HFF-Myc (cell line): ENCODE measurements at regions not wholly inside any gene's neighbourhood (a gene's known extent, or its start where the extent isn't known, plus 50 kb on each side); places are given as distances from the start of the nearest gene placed in this dataset.

Source experiments
- DNase-seq: peaks from one replicate; pipeline ENCODE4 v3.0.0-alpha.2; 2011; ENCODE audit warnings: low read depth; ENCODE audit errors: extremely low read depth
- H3K4me3 ChIP-seq: replicated peaks from 2 replicates; pipeline ENCODE4 v1.5.1; 2011; ENCODE audit warnings: low read depth, mild to moderate bottlenecking, control low read depth, low read length
- TF ChIP-seq, protein P1 (sequence below): IDR thresholded peaks from 2 replicates; pipeline ENCODE4 v1.5.1; 2012; ENCODE audit warnings: mild to moderate bottlenecking, low read depth, low read length, control low read depth; ENCODE audit errors: missing control alignments

DNA sequence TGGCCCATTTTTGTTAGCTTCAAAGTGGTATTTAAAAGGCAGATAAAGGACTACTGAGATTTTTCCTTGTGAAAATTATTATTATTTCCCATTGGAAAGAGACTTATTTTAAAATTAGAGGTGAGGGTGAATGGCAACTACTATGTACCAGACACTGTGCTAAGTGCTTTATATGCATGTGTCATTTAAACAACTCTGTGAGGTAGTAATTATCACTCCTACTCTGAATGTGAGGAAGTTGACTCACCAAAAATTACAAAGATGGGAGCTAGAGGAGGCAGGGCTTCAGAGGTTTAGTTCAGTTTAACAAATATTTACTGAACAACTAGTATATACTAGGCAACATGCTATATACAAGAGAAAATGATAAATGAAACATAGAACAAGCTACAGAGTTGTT is 78.2 kb downstream of the MSL3 start:
- TF ChIP-seq, protein P1, sequence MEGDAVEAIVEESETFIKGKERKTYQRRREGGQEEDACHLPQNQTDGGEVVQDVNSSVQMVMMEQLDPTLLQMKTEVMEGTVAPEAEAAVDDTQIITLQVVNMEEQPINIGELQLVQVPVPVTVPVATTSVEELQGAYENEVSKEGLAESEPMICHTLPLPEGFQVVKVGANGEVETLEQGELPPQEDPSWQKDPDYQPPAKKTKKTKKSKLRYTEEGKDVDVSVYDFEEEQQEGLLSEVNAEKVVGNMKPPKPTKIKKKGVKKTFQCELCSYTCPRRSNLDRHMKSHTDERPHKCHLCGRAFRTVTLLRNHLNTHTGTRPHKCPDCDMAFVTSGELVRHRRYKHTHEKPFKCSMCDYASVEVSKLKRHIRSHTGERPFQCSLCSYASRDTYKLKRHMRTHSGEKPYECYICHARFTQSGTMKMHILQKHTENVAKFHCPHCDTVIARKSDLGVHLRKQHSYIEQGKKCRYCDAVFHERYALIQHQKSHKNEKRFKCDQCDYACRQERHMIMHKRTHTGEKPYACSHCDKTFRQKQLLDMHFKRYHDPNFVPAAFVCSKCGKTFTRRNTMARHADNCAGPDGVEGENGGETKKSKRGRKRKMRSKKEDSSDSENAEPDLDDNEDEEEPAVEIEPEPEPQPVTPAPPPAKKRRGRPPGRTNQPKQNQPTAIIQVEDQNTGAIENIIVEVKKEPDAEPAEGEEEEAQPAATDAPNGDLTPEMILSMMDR: no peak
- no peak overlapping the region for H3K4me3 ChIP-seq
- DNase-seq: no peak

DNA sequence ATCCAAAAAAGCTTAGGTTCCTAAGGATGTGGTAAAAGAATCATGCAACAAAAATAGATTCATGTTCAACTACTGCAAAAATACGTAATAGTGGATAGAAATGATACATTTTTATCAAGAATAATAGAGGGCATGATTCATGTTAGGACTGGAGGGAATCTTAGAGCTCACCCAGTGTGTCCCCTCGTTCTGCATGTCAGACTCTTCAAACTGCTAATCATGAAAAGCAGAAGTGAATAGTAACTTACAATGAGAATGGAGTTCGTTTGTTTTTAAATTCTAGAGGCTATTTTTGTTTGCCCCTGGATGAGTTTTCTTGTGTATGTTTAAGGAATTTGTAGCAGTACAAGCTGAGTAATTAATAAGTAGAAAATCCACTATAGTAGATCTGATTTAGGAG is 79.4 kb downstream of the MSL3 start:
- TF ChIP-seq, protein P1: no peak
- no peak for DNase-seq

DNA sequence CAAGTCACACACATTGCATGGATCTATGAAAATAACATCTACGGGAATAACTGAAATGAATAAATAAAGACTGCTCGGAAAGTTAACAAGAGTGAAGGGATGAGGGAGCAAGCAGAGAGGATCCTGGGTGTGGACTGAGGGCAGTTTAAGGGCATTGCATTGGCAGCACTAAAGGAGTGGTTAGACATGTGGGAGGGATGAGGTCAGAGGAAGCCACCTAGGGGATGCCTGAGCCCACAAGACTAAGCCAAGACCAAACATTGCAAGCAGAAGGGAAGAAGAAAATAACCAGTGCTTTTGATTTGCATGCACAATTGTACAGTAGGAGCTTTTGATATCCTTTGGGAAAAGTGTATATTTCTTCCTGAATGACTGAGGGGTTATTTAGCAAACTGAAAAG is 106.1 kb downstream of the MSL3 start:
- TF ChIP-seq, protein P1: no peak
- no peak overlapping the region for H3K4me3 ChIP-seq
- DNase-seq: no peak

More for the DNA sequence above, 79.4 kb downstream of the MSL3 start:
- H3K4me3 ChIP-seq: no peak overlapping the region

DNA sequence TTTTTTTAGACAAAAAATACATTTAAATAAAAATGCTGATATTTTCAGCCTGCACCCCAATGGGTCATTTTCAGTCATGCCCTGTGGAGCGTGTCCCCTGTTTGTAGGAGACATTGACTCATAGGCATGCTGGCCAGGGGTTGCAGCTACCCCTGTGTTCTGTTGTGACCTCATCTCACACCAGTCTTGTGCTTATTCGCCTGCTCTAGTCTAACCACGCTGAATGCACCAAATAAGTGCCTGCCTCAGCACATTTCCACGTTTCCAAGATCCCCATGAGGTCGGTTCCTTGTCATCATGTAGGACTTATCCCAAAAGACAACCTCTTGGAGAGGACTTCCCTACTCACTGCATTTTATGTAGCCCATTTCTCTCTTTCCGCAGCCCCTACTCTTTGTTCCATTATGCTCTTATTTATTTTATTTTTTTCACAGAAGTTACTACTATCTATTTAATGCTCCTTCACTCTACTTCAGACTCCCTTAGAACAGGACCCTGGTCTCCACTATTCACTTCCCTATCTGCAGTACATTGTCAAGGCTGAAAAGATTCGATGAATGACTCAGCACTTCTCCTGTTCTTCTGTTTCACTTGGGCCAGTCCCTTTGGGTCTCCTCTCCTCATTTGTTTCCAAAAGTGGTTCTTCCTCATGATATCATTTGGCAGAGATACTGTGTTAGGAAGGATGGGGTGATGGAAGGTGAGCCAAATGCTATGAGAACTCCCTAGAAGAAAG is 109.7 kb downstream of the MSL3 start:
- no peak overlapping the region for H3K4me3 ChIP-seq
- DNase-seq: no peak
- TF ChIP-seq, protein P1: no peak

DNA sequence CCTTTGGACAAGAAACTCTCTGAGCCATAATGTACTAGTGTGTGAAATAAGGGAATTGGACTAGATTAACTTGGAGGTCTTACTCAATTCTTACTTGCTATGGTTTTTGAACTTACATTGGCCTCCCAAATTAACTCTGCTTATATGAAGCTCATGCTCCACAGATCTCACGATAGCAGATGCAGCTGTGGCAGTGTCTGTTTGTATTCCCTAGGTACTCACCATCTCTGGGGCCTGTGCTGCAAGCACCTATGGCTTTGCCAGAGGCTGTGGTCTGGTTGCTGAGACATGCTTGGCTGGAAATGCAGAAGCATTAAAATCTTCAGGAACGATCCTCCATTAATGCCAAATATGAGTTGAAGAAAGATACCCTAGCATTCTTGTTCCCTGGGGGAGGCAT is 112.8 kb downstream of the MSL3 start:
- TF ChIP-seq, protein P1: no peak
- H3K4me3 ChIP-seq: no peak overlapping the region
- DNase-seq: no peak

DNA sequence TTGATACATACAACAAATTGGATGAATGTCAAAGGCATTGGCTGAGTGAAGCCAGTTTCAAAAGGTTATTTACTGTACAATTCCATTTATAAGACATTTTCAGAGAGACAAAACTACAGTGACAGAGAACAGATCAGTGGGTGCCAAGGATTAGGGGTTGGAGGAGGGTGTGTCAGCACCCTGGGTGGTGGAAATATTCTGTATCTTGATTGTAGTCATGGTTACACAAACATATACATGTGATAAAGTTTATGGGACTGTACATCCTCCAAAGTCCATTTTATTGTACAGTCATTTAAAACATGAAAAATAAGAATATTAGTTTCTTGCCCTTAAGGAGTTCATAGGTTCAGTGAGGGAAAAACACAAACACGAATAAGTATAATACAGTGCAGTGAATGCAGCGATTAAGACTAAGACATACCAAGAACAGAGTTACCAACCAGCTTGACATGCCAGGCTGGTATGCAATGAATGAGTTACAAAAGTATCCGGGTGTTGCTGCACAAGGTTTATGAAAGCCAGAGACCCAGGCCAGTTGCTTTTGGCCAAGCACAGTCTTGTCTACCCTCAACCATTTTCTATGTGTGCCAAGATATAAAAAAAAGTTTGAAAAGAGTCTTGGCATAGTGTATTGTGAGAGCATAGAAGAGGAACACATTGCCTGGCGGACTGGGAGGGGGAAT is 123.6 kb downstream of the MSL3 start:
- TF ChIP-seq, protein P1: no peak
- H3K4me3 ChIP-seq: no peak overlapping the region
- no peak for DNase-seq
